GM12878 (cell line): ENCODE measurements at regions not wholly inside any gene's neighbourhood (a gene's known extent, or its start where the extent isn't known, plus 50 kb on each side); places are given as distances from the start of the nearest gene placed in this dataset.

Source experiments
- CTCF ChIP-seq, 3 experiments: IDR thresholded peaks in 2 of 3; conservative IDR thresholded peaks in 1 of 3; 2 replicates each; pipeline ENCODE4 v1.5.1; 2011; ENCODE audit warnings: low read depth in 3 of 3, low read length in 3 of 3, mild to moderate bottlenecking in 3 of 3, control low read depth in 2 of 3, moderate library complexity in 2 of 3, inconsistent platforms in 1 of 3, mixed read lengths in 1 of 3; ENCODE audit not compliant: control insufficient read depth in 2 of 3, insufficient read depth in 1 of 3; ENCODE audit errors: extremely low read depth in 1 of 3
- E4F1 ChIP-seq: fragments of 450-650 bp; IDR thresholded peaks from 2 replicates; pipeline ENCODE4 v1.6.1; 2018; ENCODE audit warnings: borderline replicate concordance, mild to moderate bottlenecking; ENCODE audit not compliant: partially characterized antibody
- EGR1 ChIP-seq, 2 experiments: IDR thresholded peaks; 1 replicate in 1 of 2; 2 replicates in 1 of 2; pipeline ENCODE4 v1.6.1; 2011 to 2012; ENCODE audit warnings: low read depth in 2 of 2, low read length in 2 of 2, borderline replicate concordance in 1 of 2, mild to moderate bottlenecking in 1 of 2, moderate library complexity in 1 of 2
- EZH2 ChIP-seq: IDR thresholded peaks from 2 replicates; pipeline ENCODE4 v1.6.1; 2012; ENCODE audit warnings: low read depth, mild to moderate bottlenecking, control low read depth, inconsistent platforms, low read length, borderline replicate concordance; ENCODE audit not compliant: control insufficient read depth
- MLLT1 ChIP-seq: fragments of 450-650 bp; IDR thresholded peaks from 2 replicates; pipeline ENCODE4 v1.6.1; 2016; ENCODE audit warnings: mild to moderate bottlenecking
- MXI1 ChIP-seq: fragments of 150-350 bp; IDR thresholded peaks from 2 replicates; pipeline ENCODE4 v1.6.1; 2011; ENCODE audit warnings: low read depth, mild to moderate bottlenecking, inconsistent platforms, low read length, improper control_type of control experiment
- NR2F1 ChIP-seq: fragments of 450-650 bp; conservative IDR thresholded peaks from 2 replicates; pipeline ENCODE4 v1.6.1; 2017; ENCODE audit warnings: mild to moderate bottlenecking
- NRF1 ChIP-seq: conservative IDR thresholded peaks from 2 replicates; pipeline ENCODE4 v1.6.1; 2011; ENCODE audit warnings: mild to moderate bottlenecking, low read depth, low read length, improper control_type of control experiment
- POLR2A ChIP-seq: IDR thresholded peaks from 2 replicates; pipeline ENCODE4 v1.6.1; 2011; ENCODE audit warnings: low read depth, mild to moderate bottlenecking, low read length
- POLR2AphosphoS5 ChIP-seq: IDR thresholded peaks from 2 replicates; pipeline ENCODE4 v1.6.1; 2011; ENCODE audit warnings: mild to moderate bottlenecking, low read length, inconsistent platforms
- SIN3A ChIP-seq: IDR thresholded peaks from 2 replicates; pipeline ENCODE4 v1.6.1; 2012; ENCODE audit warnings: low read depth, low read length, improper control_type of control experiment
- STAT3 ChIP-seq: IDR thresholded peaks from 2 replicates; pipeline ENCODE4 v1.6.1; 2011; ENCODE audit warnings: low read depth, low read length, improper control_type of control experiment
- TCF7 ChIP-seq: IDR thresholded peaks from 2 replicates; pipeline ENCODE4 v1.6.1; 2014; ENCODE audit warnings: antibody characterized with exemption, borderline replicate concordance
- YY1 ChIP-seq: IDR thresholded peaks from 2 replicates; pipeline ENCODE4 v1.6.1; 2011; ENCODE audit warnings: low read depth, mild to moderate bottlenecking, low read length

DNA sequence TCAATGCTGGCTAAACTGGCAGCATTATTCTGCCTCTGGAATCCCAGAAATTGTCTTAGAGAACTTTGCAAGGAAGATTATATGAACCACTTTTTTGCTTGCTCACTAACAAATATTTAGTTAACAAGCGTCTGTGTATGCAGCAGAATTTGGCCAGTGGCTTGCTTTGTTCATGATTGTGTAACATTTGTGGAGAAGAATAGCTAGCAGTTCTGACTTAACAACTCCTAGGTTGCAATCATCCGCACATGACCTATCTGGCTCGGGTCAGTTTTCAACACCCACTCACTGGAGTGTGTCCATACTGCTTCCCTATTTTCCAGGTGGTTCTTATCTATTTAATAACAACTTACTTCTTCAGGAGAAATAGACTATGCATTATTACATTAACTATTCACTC, 98.5 kb downstream of the SNX18 start:
- TF ChIP-seq MXI1 (no peak), POLR2A (no peak), EZH2 (no peak), E4F1 (no peak), CTCF (IDR thresholded peaks at IDR 0.05 in 2 of 3, conservative IDR thresholded peaks at IDR 0.05 in 1 of 3; ENCODE audit: control insufficient read depth in 2 of 3, extremely low read depth in 1 of 3, insufficient read depth in 1 of 3, low read depth in 3 of 3, low read length in 3 of 3) (no peak), POLR2AphosphoS5 (no peak), NRF1 (no peak), EGR1 (IDR thresholded peaks at IDR 0.05; ENCODE audit: borderline replicate concordance in 1 of 2, low read depth in 2 of 2, low read length in 2 of 2) (no peak), NR2F1 (no peak), TCF7 (no peak), STAT3 (no peak), YY1 (no peak), MLLT1 (no peak), SIN3A (no peak)
